ENCODE measurements at regions not wholly inside any gene's neighbourhood (a gene's known extent, or its start where the extent isn't known, plus 50 kb on each side); places are given as distances from the start of the nearest gene placed in this dataset.

DNA sequence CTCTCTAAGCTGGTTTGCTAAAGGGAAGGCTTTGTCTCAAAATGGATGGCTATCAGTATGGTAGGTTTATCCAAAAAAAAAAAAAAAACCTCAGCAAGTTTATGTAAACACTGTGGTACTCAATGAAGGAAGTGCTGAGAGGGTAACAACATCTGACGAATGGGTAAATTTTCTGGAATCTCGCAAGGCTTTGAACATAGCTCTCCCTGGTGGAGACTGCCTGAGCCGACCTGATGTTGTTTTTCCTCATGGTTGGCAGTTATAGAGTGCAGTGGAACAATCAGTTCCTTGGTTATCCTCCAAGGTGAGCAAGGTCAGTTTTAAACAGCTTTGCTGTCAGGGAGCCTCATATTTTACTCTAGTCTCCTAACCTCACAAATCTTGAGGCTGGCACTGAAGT lies 94.6 kb downstream of the ZPLD1 start:
- DNase-seq = no peak

GRCh38 chr3:102530415-102531181 lies 95.8 kb downstream of the ZPLD1 start:
- no peak for DNase-seq

GRCh38 chr3:102531686-102532085 lies 96.9 kb downstream of the ZPLD1 start:
- DNase-seq = no peak

DNA sequence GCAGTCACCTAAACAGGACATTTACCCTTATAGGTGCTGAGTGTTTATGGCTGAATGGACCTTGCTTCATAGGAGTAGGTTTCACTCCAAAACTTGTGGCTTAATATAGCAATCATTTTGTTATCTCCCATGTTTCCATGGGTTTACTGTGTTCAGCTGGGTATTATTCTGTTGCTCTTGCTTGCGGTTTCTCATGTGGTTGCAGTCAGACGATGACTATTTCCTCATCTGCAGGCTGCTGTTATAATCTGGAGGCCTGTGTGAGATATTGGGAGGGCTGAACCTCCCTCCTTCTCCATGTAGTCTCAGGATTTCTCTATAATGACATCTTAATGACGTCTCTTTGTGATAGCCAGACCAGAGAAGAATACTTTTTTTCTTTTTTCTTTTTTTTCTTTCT lies 98.1 kb downstream of the ZPLD1 start:
- no peak for DNase-seq

- no peak for DNase-seq
Measured at GRCh38 chr3:102533784-102534183, 99.0 kb downstream of the ZPLD1 start.

- no peak for DNase-seq
Measured at GRCh38 chr3:102536456-102536855, 101.6 kb downstream of the ZPLD1 start.

GRCh38 chr3:102537123-102537522 lies 102.3 kb downstream of the ZPLD1 start:
- DNase-seq = no peak

DNA sequence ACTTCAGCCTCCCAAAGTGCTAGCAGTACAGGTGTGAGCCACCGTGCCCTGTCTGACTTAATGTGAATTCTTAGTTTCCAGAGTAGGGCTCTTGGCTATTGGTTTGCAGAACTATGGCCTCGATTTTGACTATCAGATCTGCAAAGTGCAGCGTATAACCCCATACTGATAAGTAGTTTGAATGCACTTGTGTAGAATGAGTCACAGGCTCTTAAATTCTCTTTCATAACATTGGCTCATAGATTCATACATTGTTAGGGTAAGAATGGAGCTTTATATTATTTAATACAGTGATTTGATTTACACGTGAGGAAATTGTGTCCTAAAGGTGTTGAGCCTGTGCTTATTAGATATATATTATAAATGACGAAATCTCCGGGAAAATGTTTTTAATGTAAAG lies 109.9 kb downstream of the ZPLD1 start:
- no peak for DNase-seq

- DNase-seq = no peak
Measured at GRCh38 chr3:102545276-102545675, 110.5 kb downstream of the ZPLD1 start.

- no peak for DNase-seq
Measured at GRCh38 chr3:102553876-102554275, 119.1 kb downstream of the ZPLD1 start.

DNA sequence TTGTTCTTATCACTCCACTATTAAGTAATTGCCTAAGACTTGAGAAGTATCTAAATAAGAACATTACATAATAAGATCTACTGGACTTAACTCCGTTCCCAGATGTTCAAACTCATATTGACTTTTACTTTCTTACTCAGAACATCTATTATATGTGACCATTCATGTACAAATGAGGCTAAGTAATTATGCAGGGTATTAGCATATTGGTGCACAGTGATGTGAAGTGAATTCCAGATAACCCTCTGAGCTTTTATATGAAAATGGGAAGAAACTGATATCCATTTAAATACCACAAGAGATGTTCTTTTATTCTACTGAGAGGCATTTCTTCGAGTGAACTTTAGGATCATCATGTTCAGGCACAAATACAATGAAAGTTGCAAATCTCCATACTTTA lies 135.7 kb downstream of the ZPLD1 start:
- no peak for DNase-seq

GRCh38 chr3:102571006-102571405 lies 136.2 kb downstream of the ZPLD1 start:
- DNase-seq = no peak

GRCh38 chr3:102571720-102572384 lies 137.0 kb downstream of the ZPLD1 start:
- no peak for DNase-seq

GRCh38 chr3:102573483-102574028 lies 138.7 kb downstream of the ZPLD1 start:
- DNase-seq = no peak

- no peak for DNase-seq
Measured at GRCh38 chr3:102574355-102574754, 139.5 kb downstream of the ZPLD1 start.

GRCh38 chr3:102576651-102577050 lies 141.8 kb downstream of the ZPLD1 start:
- no peak for DNase-seq

DNA sequence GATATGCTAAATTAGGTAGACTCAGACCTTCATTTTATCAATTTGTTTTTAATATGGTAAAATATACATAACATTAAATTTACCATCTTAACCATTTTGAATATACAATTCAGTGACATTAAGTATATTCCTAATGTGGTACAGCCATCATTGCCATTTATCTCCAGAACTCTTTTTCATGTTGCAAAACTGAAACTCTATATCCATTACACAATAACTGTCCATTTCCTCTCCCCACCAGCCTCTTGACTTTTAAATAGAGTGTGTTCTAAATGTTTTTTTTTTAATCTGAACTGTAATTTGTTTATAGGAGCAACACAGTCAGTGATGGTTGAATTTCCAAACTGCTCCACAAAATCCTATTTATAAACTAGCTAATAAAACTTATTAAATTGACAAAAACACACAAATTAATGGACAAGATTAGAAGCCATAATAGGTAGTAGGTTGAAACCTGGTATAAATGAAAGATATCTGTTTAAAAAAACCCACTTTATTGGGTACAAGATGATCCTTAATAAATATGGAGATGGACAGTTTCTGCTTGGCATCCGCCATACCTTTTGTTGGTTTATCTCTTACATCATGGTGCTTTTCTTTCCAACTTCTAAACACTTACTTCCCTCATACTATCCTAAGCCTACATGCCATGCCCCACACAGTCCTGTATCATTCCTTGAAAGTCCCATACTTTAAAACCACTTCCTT lies 142.4 kb downstream of the ZPLD1 start:
- DNase-seq = no peak

DNA sequence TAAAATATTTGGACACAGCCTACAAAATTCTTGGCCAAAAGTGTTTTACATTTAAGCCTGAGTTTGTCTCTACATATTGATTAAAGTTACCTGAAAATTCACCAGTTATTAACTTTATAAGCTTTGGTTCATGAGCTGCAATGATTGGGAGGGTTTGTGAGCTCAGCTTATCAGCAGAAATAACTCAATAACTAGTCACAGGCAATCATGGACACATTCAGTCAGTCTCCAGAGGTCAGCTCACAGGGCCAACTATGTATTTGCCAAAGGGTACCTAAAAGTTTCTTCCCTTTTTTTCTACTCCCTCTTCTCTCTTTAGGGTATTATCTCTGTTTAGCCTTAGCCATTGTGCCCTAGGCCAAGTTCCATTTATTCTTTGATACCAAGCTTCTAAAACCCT lies 145.9 kb downstream of the ZPLD1 start:
- DNase-seq = no peak

- DNase-seq = no peak
Measured at GRCh38 chr3:102586485-102586884, 151.7 kb downstream of the ZPLD1 start.

- no peak for DNase-seq
Measured at GRCh38 chr3:102593812-102594602, 159.2 kb downstream of the ZPLD1 start.

- DNase-seq = no peak
Measured at GRCh38 chr3:102595057-102595456, 160.2 kb downstream of the ZPLD1 start.

GRCh38 chr3:102599819-102600576 lies 165.2 kb downstream of the ZPLD1 start:
- no peak for DNase-seq

Measured in activated CD4-positive, alpha-beta T cell treated with anti-CD3 and anti-CD28 coated beads for 4 hours (primary cell).